HG02852 (cell line): ENCODE measurements at regions not wholly inside any gene's neighbourhood (a gene's known extent, or its start where the extent isn't known, plus 50 kb on each side); places are given as distances from the start of the nearest gene placed in this dataset.
"Not testable (repeated sequence)": the region's sequence is repeated elsewhere in the genome, so short reads cannot be mapped to it uniquely, and the experiment has no call there.

Experiments
- ATAC-seq: cut with Tn5 transposase; IDR thresholded peaks from one replicate; pipeline ENCODE4 v1.9.1; 2021; ENCODE audit warnings: mild to moderate bottlenecking, moderate library complexity; ENCODE audit not compliant: unreplicated experiment

DNA sequence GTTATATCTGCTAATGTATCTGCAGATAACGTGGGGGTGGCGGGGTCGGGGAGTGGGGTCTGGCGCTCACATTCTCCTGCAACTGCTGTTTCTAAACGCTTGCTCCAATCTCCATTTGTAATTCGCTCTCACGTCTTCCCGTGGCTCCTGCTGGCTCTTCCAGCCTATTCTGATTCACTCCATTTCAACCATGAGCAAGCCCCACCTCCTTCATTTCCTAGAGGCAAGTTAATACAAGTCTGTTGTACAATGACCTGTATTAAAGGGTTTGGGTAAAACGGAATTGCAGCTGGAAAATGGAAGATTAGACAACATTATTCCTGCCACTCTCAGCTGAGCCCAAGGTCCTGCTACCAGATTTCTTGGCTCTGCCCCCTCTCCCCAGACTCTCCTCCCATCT is 132.3 kb downstream of the CSNK2A3 start:
- ATAC-seq = no peak

DNA sequence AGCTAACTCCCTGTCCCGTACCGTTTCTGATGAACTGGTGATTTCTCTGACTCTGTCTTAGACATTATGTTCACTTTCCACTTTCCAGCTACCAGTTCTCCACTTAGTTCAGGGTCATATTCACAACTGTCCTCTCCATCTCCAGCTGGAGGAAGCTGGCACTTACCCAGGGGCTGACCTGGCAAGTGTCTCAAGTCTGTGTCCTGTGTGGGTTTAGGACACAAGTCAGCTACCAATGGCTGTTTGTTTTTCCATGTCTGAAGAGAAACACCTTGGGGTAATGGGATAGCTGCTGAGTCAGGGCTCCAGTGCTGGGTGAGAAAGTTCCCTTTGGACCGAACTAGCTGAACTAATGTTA is 134.4 kb downstream of the CSNK2A3 start:
- no peak for ATAC-seq

DNA sequence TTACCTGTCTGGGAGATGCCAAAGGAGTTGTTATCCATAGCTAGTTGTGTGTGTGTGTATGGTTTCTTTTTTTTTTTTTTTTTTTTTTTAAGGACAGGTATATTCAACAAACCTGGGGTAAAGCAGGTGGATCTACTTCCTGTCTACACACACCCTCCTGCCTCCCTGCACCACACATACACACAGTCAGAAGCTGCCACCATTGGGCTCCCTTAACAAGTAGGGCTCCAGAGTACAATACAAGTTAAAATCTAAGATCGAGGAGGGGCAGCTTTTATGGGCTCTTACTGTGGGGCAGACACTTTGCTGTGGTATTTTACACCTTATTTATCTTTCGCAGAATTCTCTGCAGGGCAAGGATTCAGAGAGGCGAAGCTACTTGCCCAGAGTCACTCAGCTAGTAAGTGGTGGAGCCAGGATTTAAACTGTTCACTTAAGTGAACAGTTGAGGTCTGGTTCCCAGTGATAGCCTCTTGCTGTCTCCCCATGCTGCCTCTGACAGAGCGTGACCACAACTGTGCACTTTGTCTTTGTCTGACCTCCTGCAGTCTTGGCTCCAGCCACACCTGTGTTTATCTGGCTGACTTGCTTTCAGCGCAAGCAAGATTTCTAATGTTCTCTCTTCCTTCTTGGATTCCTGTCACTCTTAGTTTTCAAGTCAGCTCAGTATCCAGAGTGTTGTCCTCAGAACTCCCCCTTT is 135.0 kb downstream of the CSNK2A3 start:
- ATAC-seq = no peak

DNA sequence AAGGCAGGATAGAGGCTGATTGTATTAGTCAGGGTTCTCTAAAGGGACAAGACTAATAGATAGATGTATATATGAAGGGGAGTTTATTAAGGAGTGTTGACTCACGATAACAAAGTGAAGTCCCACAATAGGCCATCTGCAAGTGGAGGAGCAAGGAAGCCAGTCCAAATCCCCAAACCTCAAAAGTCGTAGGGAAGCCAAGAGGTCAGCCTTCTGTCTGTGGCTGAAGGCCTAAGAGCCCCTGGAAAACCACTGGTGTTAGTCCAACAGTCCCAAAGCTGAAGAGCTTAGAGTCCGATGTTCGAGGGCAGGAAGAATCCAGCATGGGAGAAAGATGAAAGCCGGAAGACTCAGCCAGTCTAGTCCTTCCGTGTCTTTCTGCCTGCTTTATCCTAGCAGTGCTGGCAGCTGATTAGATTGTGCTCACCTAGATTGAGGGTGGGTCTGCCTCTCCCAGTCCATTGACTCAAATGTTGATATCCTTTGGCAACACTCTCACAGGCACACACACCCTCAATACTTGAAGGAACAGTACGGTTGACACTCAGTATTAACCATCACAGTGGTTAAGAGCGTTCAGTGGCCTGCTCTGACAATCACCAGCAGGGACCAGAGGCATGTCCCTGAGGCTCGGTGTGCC is 135.6 kb downstream of the CSNK2A3 start:
- no peak for ATAC-seq

DNA sequence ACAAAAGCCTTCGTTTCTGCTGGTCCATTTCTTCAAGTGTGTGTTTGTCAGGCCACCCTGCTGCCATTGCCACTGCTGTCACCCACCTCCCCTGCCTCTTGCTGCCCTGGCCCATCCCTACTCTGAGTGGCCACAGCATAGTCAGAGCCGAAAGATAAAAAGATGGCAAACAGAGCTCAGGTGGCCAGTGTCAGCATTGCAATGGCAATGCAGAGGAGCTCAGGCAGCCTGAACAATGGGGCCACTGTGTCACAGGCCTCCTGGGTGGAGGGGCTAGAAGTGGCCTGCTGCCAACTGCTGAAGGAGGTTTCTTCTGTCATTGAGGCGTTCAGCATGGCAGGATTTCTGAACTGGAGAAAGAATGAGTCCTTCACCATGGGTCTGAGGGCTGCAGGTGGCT is 137.1 kb downstream of the CSNK2A3 start:
- ATAC-seq = no peak

DNA sequence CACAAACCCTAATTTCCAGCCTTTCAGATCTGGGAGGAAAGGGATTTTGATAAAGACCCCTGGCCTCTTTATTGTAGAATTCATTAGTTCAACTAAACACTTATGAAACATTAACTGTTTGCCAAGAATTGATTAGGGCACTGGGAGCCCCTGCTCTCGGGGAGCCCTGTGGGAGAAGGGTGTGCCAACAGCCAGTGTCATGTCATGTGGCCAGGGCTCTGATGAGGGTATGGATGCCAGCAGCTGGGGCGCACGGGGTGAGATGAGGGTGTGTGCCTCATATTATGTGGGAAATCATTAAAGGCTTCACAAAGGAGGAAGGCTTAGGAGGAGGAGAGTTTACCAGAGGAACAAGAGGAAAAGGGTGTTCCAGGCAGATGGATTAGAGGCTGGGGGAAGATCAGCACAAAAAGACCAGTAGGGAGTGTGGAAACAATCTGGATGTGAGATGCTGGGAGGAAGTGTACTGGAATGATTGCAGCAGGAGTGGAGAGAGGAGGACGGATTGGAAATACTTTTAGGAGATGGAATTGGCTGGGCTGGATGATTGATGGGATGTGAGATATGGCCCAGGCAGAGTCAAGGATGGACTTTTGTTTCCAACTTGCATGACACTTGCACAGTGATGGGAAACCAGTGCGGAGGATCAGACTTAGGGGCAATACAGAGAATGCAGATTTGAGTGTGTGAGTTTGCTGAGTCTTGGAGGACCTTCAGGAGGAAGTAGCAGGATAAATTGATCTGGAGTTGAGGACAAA is 137.8 kb downstream of the CSNK2A3 start:
- ATAC-seq = no peak

DNA sequence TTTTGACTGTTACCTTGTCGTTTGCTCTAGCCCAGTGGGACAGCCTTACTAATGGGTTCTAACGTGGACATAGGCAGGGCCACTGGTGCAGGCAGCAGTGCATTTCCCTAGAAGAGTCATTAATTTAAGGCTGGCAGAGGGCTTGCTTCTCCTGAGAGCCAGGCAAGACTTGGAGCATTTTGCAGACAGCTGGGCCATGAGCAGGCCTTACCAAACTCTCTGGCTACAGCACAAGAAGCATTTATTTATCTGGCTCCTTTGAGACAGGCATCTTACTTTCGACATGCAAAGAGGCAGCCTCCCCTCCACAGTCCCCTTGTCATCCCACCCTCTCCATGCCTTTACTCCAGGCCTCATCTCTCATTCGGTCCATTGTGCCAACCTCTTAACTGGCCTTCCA is 139.9 kb downstream of the CSNK2A3 start:
- ATAC-seq = no peak

DNA sequence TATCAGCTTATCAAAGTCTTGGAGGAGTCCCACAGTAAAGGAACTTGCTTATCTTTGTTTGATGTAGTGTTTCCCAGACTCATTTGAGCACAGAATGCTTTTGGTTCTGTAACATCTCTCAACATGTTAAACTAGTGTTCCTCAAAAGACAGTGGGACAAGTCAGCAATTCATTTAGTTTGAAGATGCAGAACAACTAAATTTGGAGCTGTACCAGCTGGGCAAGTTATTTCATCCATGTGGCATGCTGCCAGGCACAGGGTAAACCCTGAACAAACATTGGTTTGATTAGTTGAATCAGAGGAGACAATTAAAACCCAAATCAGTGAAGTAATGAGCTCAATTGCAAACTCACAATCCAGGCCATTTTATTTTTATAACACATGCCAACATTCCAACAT is 141.2 kb downstream of the CSNK2A3 start:
- ATAC-seq = no peak

DNA sequence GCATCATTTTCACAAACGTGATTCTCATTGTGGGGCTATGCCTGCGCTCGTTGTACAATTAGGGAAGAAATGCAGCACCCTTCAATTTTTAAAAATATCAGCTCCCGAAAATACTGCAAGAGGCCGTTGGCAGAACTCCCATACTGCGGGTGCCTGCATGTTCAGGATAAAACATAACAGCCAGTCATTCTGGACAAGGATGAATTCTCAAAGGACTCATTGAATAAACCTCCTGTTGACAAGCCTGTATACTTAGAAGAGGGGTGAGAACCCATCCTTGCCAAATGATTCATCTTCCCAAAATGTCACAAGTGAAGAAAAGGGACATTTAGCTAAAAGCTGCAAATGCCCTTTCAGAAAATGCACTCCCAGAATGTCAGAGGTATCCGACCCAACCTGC is 141.9 kb downstream of the CSNK2A3 start:
- no peak for ATAC-seq

DNA sequence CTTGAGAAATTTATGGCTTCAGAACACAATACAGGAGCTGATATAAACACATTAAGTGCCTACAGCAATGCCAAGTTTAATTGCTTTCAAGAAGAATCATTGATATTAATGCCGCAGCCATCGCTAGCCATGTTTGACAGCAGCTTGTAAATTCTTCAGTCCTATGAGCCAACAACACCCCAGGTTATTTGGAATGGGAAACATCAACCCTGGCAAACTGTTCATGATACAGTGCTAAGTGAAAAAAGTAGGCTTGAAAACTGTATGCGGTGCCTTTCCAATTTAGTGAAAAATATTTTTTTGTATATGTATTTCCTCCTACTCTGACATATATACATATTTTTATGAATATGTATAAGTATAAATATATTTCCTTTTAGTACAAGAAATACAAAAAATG is 142.6 kb downstream of the CSNK2A3 start:
- no peak for ATAC-seq

DNA sequence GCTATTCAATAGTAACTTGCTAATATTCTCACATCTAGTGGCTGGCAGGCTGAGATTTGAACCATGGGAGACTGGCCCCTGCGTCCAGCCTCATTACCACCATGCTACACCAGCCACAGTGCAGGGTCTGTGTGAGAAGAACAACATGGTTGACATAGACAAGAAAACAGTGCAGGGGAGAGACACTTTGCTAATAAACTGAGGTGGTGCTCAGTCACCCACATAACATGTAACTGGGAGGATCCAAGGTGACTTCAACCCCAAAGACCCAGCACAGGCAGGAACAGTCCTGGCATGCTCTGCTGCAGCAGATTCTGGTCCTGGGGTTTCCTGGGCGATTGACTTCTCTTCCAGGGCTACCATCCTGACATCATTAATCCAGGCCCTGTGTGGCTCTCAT is 143.1 kb downstream of the CSNK2A3 start:
- ATAC-seq = no peak

DNA sequence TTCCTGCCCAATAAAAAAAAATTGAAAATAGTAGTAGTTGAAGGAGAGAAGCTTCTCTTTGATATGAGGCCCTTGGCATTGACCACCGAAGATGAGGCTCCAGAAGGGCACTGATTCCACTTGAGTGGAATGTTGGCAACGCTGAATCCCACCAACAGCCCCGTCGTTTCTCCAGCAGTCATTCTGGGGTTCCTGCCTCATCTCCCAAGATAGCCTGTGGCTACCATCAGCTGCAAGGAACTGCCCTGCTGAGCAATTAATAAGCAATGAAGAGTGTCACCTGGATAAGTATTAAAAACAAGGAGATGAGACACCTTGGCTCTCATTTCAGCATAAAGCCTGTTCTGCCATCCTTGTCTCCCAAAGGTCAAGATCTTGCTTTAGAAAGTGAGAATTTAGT is 144.1 kb downstream of the CSNK2A3 start:
- no peak for ATAC-seq

DNA sequence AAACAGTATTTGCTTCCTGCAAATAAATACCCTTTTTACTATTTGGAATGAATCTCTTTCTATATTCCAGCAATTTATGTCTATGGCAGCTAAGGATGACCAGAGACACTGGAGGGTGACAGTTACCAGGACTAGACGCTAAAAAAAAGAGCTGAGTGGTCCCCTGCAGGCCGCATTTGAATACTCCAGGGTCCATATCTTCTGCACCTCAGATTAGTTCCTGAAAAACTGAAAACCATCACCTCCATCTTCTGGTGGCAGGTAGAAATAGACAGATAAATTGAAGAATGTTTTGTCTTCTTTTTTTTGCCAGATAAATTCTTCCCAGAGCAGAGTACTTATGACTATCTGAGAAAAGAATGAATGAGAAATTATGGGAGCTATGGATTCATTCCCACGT is 145.6 kb downstream of the CSNK2A3 start:
- ATAC-seq = no peak

DNA sequence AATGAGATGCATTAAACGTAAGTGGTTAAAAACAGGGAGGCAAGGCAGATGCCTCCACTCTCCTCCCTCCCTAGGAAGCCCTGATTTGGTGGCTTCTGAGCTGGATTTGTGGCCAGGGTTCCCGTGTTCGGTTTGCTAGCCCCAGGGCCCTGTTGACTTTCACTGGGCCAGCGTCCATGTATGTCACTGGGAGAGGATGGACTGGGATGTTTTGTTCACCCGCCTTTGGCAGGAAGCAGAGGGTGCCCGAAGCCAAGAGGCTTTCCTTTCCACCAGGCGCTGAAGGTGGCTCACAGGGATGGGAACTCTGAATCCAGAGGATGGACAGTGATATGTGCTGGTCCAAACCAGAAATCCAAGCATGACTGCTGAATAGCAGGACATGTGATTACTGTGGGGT is 146.6 kb downstream of the CSNK2A3 start:
- ATAC-seq = no peak

DNA sequence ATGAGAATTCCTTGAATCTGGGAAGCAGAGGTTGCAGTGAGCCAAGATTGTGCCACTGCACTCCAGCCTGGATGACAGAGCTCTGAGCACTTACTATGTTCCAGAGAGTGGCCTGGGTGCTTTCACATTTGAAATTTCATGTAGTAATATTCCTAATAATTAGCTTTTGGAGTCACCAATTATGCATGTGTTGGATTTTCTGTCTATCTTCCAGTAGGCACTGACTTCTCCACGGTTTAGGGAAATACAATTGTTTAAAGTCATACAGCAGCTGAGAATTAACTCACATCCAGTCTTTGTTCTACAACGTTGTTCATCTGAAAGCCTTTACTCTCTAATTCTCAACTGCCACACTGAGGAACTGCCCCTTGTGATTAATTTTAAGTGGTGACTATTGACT is 150.2 kb downstream of the CSNK2A3 start:
- ATAC-seq = no peak

DNA sequence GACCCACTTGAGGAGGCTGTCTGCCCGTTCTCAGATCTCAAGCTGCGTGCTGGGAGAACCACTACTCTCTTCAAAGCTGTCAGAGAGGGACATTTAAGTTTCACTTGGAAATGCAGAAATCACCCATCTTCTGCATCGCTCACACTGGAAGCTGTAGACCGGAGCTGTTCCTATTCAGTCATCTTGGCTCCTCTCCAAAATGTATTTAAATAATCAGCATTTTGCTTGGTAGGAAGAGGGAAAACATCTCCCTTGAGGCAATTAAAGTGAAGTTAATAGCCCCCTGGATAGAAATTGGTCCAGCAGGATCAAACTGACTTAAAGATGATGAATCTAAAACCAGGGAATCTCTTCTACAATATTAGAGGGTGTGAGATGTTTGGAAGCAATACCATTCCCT is 151.7 kb downstream of the CSNK2A3 start:
- ATAC-seq = not testable (repeated sequence)

DNA sequence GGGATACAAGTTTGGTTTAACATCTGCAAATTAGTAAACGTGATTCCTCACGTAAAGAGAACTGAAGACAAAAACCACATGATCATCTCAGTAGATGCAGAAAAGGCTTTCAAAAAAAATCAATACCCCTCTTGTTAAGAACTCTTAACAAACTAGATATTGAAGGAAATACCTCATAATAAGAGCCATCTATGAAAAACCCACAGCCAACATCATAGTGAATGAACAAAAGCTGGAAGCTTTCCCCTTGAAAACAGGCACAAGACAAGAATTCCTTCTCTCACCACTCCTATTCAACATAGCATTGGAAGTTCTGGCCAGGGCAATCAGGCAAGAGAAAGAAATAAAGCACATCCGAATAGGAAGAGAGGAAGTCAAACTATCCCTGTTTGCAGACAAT is 160.5 kb downstream of the CSNK2A3 start:
- no peak for ATAC-seq

DNA sequence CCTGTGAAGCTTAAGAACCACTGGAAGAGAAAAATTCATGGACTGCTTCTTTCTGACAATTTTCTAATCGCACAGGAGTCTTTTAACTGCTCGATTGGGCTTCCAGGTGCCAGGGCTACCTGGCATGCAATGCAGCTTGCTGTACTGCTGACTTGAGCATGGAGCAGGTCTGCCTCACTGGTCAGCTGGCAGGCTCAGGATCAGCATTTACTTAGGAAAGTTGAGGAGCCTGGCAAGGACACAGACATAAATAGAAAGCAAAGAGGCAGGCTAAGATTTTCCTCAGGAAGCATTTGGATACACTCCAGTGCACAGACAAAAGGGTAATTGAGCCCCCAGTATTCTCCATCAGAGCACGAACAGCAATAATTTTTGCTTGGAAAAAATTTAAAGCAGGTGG is 163.5 kb downstream of the CSNK2A3 start:
- ATAC-seq = no peak

DNA sequence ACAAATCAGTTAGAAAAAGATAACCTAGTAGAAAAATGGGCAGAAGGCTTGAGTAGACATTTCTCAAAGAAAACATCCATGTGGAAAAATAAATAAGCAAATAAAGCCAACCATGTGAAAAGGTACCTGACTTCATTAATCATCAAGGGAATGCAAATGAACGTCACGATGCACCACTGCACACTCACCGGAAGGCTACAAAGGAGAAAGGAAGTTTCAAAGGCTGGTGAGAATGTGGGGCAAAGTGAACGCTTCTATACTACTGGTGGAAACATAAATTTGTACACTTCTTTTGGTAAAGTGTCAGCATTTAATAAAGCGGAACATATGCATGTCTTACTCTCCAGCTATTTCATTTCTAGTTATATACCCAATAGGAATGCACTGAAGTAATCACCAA is 166.8 kb downstream of the CSNK2A3 start:
- no peak for ATAC-seq

DNA sequence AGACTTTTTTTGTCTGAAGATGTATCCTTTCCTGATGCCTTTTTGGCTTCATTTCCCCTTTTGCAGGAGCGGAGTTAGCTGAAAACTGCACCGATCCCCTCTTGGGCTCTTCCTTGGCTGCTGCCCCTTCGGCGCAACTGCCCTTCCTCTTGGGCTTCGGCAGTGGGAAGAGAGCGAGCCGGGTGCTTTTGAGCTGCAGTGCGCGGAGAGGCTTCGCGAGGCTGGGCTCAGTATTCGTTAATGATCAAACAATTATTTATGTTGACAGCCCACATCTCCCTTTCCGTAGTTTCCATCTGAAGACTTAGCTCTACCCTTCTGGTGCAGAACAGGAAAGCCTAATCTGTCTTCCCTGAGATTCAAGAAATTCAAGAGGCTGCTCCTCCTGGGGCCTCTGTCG is 170.8 kb downstream of the CSNK2A3 start:
- ATAC-seq = no peak

DNA sequence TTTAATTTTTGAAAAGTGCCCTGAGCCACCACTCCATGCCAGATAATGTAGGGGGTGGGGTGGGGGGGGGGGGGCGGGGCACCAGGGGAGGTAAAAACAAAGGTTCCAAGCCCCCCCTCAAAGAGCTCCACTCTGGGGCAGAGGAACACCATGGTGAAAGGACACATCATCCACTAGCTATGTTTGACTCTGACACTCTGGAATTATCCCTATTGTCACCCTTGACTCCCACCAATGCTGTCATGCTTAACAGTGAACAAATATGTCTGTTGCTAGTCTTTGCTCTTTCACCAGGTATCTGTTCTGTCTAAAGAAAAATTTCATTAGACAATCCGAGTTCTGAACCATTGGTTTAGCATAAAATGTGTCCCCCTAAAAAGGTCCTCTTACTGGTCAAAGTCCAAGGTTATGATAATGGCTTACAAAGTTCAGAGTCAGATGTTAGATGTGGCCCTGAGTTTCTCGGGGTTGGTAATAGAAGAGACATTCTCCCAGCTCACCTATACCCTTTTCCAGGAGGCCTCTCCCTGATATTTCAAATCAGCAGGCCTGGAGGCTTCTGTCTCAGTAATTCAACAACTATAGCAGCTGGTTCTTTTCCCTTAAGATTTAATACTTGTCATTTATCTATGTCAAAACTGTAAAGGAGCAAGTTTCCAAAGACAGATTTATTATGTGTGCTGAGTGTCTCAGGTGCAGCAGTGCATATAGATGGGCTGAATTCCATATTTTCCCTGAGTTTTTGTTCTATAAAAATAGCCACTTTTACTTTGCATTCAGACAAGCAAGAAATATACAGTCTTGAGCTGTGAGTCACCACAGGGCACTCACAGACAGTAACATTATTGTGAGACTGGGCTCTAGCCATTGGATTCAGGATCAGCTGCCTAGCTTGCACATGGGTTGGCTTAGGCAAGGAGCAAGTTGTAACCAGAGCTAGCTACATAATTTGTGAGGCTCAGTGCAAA is 174.1 kb downstream of the CSNK2A3 start:
- ATAC-seq = no peak
